NCI-H1930 (cell line): ENCODE measurements at regions not wholly inside any gene's neighbourhood (a gene's known extent, or its start where the extent isn't known, plus 50 kb on each side); places are given as distances from the start of the nearest gene placed in this dataset.

Experiments
- DNase-seq, 2 experiments: peaks; one replicate each; lab custom pipeline; 2025; lab: John Stamatoyannopoulos, UW

- no peak for DNase-seq
Measured at GRCh38 chr14:95382747-95383146, 63.0 kb upstream of the CLMN start.

- DNase-seq: no peak
Measured at GRCh38 chr14:95381726-95382125, 62.0 kb upstream of the CLMN start.

GRCh38 chr14:95380350-95381042 lies 60.8 kb upstream of the CLMN start:
- no peak for DNase-seq

GRCh38 chr14:95379634-95380033 lies 59.9 kb upstream of the CLMN start:
- no peak for DNase-seq

- DNase-seq: no peak
Measured at GRCh38 chr14:95375539-95376109, 55.9 kb upstream of the CLMN start.

GRCh38 chr14:95374239-95374997 lies 54.7 kb upstream of the CLMN start:
- no peak for DNase-seq

GRCh38 chr14:95370076-95370475 lies 50.4 kb upstream of the CLMN start:
- DNase-seq: no peak
